IMR-90 (cell line): ENCODE measurements at regions not wholly inside any gene's neighbourhood (a gene's known extent, or its start where the extent isn't known, plus 50 kb on each side); places are given as distances from the start of the nearest gene placed in this dataset.

Experiments
- ATAC-seq: fragments of 200-7000 bp; cut with Tn5 transposase; 2 replicates; pipeline ENCODE4 v1.9.1; 2020; ENCODE audit warnings: low read depth, mild to moderate bottlenecking, moderate library complexity
- BruUV-seq: library from RNA; stranded (reverse); fragments of 400-500 nt; replicated peaks from 2 replicates; lab custom pipeline; 2021; lab: Mats Ljungman, UMichigan
- CTCF ChIA-PET: fragments of 300-600 bp; formaldehyde crosslinking; extraction: SDS; loops from one replicate; lab custom pipeline; 2021; ENCODE audit warnings: antibody characterized with exemption; lab: Yijun Ruan, JAX
- POLR2A ChIA-PET: fragments of 300-600 bp; sonication (Branson Sonifier 250); formaldehyde crosslinking; loops from one replicate; lab custom pipeline; 2022; ENCODE audit warnings: antibody characterized with exemption; ENCODE audit not compliant: unreplicated experiment; lab: Charles Lee
- DNase-seq: peaks from one replicate; pipeline ENCODE4 v3.0.0; 2013
- H2AFZ ChIP-seq: replicated peaks from 2 replicates; pipeline ENCODE3; 2013; ENCODE audit warnings: low read length, mild to moderate bottlenecking; ENCODE audit not compliant: poor library complexity
- H2AK5ac ChIP-seq: 2 replicates; pipeline ENCODE4 v1.6.1; 2013; ENCODE audit warnings: low read depth, low read length, inconsistent platforms
- H2AK9ac ChIP-seq: replicated peaks from 2 replicates; pipeline ENCODE3; 2013; ENCODE audit warnings: mild to moderate bottlenecking, low read depth, low read length, moderate library complexity; ENCODE audit not compliant: poor library complexity
- H2BK120ac ChIP-seq: 2 replicates; pipeline ENCODE4 v1.6.1; 2013; ENCODE audit warnings: low read depth, low read length, inconsistent platforms
- H2BK15ac ChIP-seq: 3 replicates; pipeline ENCODE4 v1.6.1; 2013; ENCODE audit warnings: low read depth, low read length, inconsistent platforms
- H2BK20ac ChIP-seq: 2 replicates; pipeline ENCODE4 v1.6.1; 2013; ENCODE audit warnings: low read depth, mild to moderate bottlenecking, inconsistent platforms, low read length, moderate library complexity
- H2BK5ac ChIP-seq: 2 replicates; pipeline ENCODE4 v1.6.1; 2013; ENCODE audit warnings: mild to moderate bottlenecking, low read depth, low read length, inconsistent platforms; ENCODE audit not compliant: poor library complexity, severe bottlenecking
- H3K14ac ChIP-seq: replicated peaks from 2 replicates; pipeline ENCODE4 v1.6.1; 2013; ENCODE audit warnings: low read depth, low read length, inconsistent platforms
- H3K18ac ChIP-seq: 2 replicates; pipeline ENCODE4 v1.6.1; 2013; ENCODE audit warnings: low read depth, low read length, control low read depth
- H3K23ac ChIP-seq: 2 replicates; pipeline ENCODE4 v1.6.1; 2013; ENCODE audit warnings: low read depth, low read length, inconsistent platforms
- H3K27ac ChIP-seq: 2 replicates; pipeline ENCODE4 v1.5.1; 2013; ENCODE audit warnings: mild to moderate bottlenecking, control low read depth, low read length; ENCODE audit not compliant: insufficient read depth
- H3K27me3 ChIP-seq: 2 replicates; pipeline ENCODE4 v1.6.1; 2013; ENCODE audit warnings: low read length; ENCODE audit not compliant: control insufficient read depth, insufficient read depth
- H3K36me3 ChIP-seq: 2 replicates; pipeline ENCODE4 v1.6.1; 2013; ENCODE audit warnings: low read length, mixed read lengths; ENCODE audit not compliant: control insufficient read depth, insufficient read depth
- H3K4ac ChIP-seq: 2 replicates; pipeline ENCODE4 v1.6.1; 2013; ENCODE audit warnings: low read depth, low read length, inconsistent platforms
- H3K4me1 ChIP-seq: 2 replicates; pipeline ENCODE4 v1.6.1; 2013; ENCODE audit warnings: low read length, mixed read lengths; ENCODE audit not compliant: control insufficient read depth, insufficient read depth
- H3K4me2 ChIP-seq: 2 replicates; pipeline ENCODE4 v1.6.1; 2013; ENCODE audit warnings: low read depth, mild to moderate bottlenecking, control low read depth, low read length, moderate library complexity
- H3K4me3 ChIP-seq: 2 replicates; pipeline ENCODE4 v1.5.1; 2013; ENCODE audit warnings: low read depth, mild to moderate bottlenecking, control low read depth, low read length, moderate library complexity; ENCODE audit not compliant: insufficient read depth
- H3K56ac ChIP-seq: 2 replicates; pipeline ENCODE4 v1.6.1; 2013; ENCODE audit warnings: low read length, inconsistent platforms; ENCODE audit not compliant: insufficient read depth; ENCODE audit errors: extremely low read depth
- H3K79me1 ChIP-seq, 2 experiments: 2 replicates each; pipeline ENCODE4 v1.6.1; 2013; ENCODE audit warnings: low read length in 2 of 2, inconsistent platforms in 1 of 2, low read depth in 1 of 2
- H3K9ac ChIP-seq: 2 replicates; pipeline ENCODE4 v1.6.1; 2013; ENCODE audit warnings: low read depth, low read length, control low read depth
- H3K9me1 ChIP-seq: 2 replicates; pipeline ENCODE4 v1.6.1; 2013; ENCODE audit warnings: low read length, inconsistent platforms; ENCODE audit not compliant: insufficient read depth
- H3K9me3 ChIP-seq: 2 replicates; pipeline ENCODE4 v1.6.1; 2013; ENCODE audit warnings: low read length; ENCODE audit not compliant: control insufficient read depth, insufficient read depth
- H4K20me1 ChIP-seq: 2 replicates; pipeline ENCODE4 v1.6.1; 2013; ENCODE audit warnings: low read length, inconsistent platforms; ENCODE audit not compliant: insufficient read depth
- H4K5ac ChIP-seq: 2 replicates; pipeline ENCODE4 v1.6.1; 2013; ENCODE audit warnings: mild to moderate bottlenecking, low read depth, low read length, control low read depth
- H4K8ac ChIP-seq, 2 experiments: 2 replicates each; pipeline ENCODE4 v1.6.1; 2013; ENCODE audit warnings: low read depth in 2 of 2, low read length in 2 of 2, control low read depth in 1 of 2, inconsistent platforms in 1 of 2
- H4K91ac ChIP-seq: 2 replicates; pipeline ENCODE4 v1.6.1; 2013; ENCODE audit warnings: low read depth, low read length, inconsistent platforms; ENCODE audit not compliant: insufficient read depth
- BHLHE40 ChIP-seq: fragments of 150-350 bp; IDR thresholded peaks from 2 replicates; pipeline ENCODE4 v1.6.1; 2016; ENCODE audit warnings: mild to moderate bottlenecking, low read depth, low read length
- CEBPB ChIP-seq: IDR thresholded peaks from 2 replicates; pipeline ENCODE4 v1.6.1; 2012; ENCODE audit warnings: low read depth, low read length, improper control_type of control experiment
- CHD1 ChIP-seq: IDR thresholded peaks from 2 replicates; pipeline ENCODE4 v1.6.1; 2012; ENCODE audit warnings: low read depth, low read length, improper control_type of control experiment
- CTCF ChIP-seq: conservative IDR thresholded peaks from 2 replicates; pipeline ENCODE4 v1.5.1; 2012; ENCODE audit warnings: mild to moderate bottlenecking, low read depth, low read length, improper control_type of control experiment
- ELK1 ChIP-seq: fragments of 150-350 bp; IDR thresholded peaks from 2 replicates; pipeline ENCODE4 v1.6.1; 2016; ENCODE audit warnings: low read depth, mild to moderate bottlenecking, low read length, moderate library complexity, borderline replicate concordance
- FOS ChIP-seq: fragments of 150-350 bp; IDR thresholded peaks from 2 replicates; pipeline ENCODE4 v1.6.1; 2016; ENCODE audit warnings: low read depth, low read length
- MAFK ChIP-seq: IDR thresholded peaks from 2 replicates; pipeline ENCODE4 v1.6.1; 2012; ENCODE audit warnings: low read depth, low read length, improper control_type of control experiment
- MAZ ChIP-seq: IDR thresholded peaks from 2 replicates; pipeline ENCODE4 v1.6.1; 2012; ENCODE audit warnings: low read depth, mild to moderate bottlenecking, low read length, improper control_type of control experiment, moderate library complexity, borderline replicate concordance
- MXI1 ChIP-seq: IDR thresholded peaks from 2 replicates; pipeline ENCODE4 v1.6.1; 2012; ENCODE audit warnings: low read depth, mild to moderate bottlenecking, low read length, moderate library complexity, borderline replicate concordance
- NFE2L2 ChIP-seq: fragments of 150-350 bp; IDR thresholded peaks from 2 replicates; pipeline ENCODE4 v1.6.1; 2016; ENCODE audit warnings: low read depth, mild to moderate bottlenecking, low read length
- POLR2A ChIP-seq: IDR thresholded peaks from 2 replicates; pipeline ENCODE4 v1.6.1; 2012; ENCODE audit warnings: mild to moderate bottlenecking, low read depth, low read length
- RAD21 ChIP-seq: IDR thresholded peaks from 2 replicates; pipeline ENCODE4 v1.6.1; 2012; ENCODE audit warnings: low read length, improper control_type of control experiment
- RCOR1 ChIP-seq: IDR thresholded peaks from 2 replicates; pipeline ENCODE4 v1.6.1; 2012; ENCODE audit warnings: mild to moderate bottlenecking, low read length, improper control_type of control experiment; ENCODE audit not compliant: insufficient replicate concordance
- RFX5 ChIP-seq: IDR thresholded peaks from 2 replicates; pipeline ENCODE4 v1.8.0; 2012; ENCODE audit warnings: low read depth, mild to moderate bottlenecking, low read length, moderate library complexity
- SMC3 ChIP-seq: fragments of 150-350 bp; IDR thresholded peaks from 2 replicates; pipeline ENCODE4 v1.6.1; 2016; ENCODE audit warnings: low read depth, mild to moderate bottlenecking, antibody characterized with exemption, low read length, moderate library complexity
- USF2 ChIP-seq: fragments of 150-350 bp; IDR thresholded peaks from 2 replicates; pipeline ENCODE4 v1.6.1; 2017; ENCODE audit warnings: mild to moderate bottlenecking, antibody characterized with exemption, low read length, low read depth
- WGBS, 2 experiments: methylation state at CpG; one replicate each; pipeline versions ENCODE4 v1.1.5 to v1.1.7; 2013; ENCODE audit warnings: missing lambda C conversion rate in 2 of 2; ENCODE audit not compliant: insufficient read length in 1 of 2; ENCODE audit errors: extremely low coverage in 2 of 2; 5-methylcytosine and 5-hydroxymethylcytosine counted together
- dilution Hi-C: fragments of 300-500 bp; cut with HindIII; formaldehyde crosslinking; loops from one replicate; pipeline ENCODE4 v1.14.3; 2018; ENCODE audit warnings: low sequenced_read_pairs; ENCODE audit not compliant: unreplicated experiment
- in situ Hi-C: fragments of 300-500 bp; cut with MboI; formaldehyde crosslinking; loops from 3 replicates; pipeline ENCODE4 v1.14.3; 2019; ENCODE audit warnings: low sequenced_read_pairs, inconsistent platforms, mixed read lengths
- intact Hi-C: fragments of 100-400 bp; cut with micrococcal nuclease; formaldehyde crosslinking; loops from 2 replicates; pipeline ENCODE4 v1.10.0; 2022

GRCh38 chr5:166083183-166083959, 2208.1 kb upstream of the WWC1 start:
- Histone ChIP-seq H3K18ac (no peak overlapping the region), H4K8ac (no peak overlapping the region), H3K9me1 (no peaks in the 10 kb centered on the region), H3K14ac (no peak overlapping the region), H2AFZ (no peak overlapping the region), H3K4me1 (no peaks in the 10 kb centered on the region), H3K23ac (no peak overlapping the region), H4K91ac (no peak overlapping the region), H3K56ac (no peak overlapping the region), H2BK120ac (no peak overlapping the region), H2BK20ac (no peak overlapping the region), H4K20me1 (no peaks in the 10 kb centered on the region), H2AK9ac (no peak overlapping the region), H3K36me3 (no peaks in the 10 kb centered on the region), H3K79me1 (no peaks in the 10 kb centered on the region), H3K27ac (no peak overlapping the region), H3K27me3 (no peaks in the 10 kb centered on the region), H4K5ac (no peak overlapping the region), H3K4me2 (no peak overlapping the region), H3K4me3 (no peak overlapping the region), H3K9me3 (peaks cover 16% of the 10 kb centered on the region), H3K4ac (no peak overlapping the region), H2BK15ac (no peak overlapping the region), H2BK5ac (no peak overlapping the region), H3K9ac (no peak overlapping the region), H2AK5ac (no peak overlapping the region)
- dilution Hi-C loops = no loop called here
- POLR2A ChIA-PET = no interaction called here
- intact Hi-C loops = no loop called here
- WGBS, 2 experiments = 40% methylated on average over 1 of the region's 11 CpGs; no CpG with 5 or more reads in 1 of the 2 experiments
- DNase-seq (no peak), ATAC-seq (no peak)
- no TSS peak for BruUV-seq
- in situ Hi-C loops = no loop called here
- TF ChIP-seq MAZ (no peak), SMC3 (no peak), CEBPB (no peak), USF2 (no peak), RCOR1 (no peak), FOS (no peak), CTCF (no peak), RAD21 (no peak), RFX5 (no peak), POLR2A (no peak), MXI1 (no peak), MAFK (no peak), ELK1 (no peak), BHLHE40 (no peak), NFE2L2 (no peak), CHD1 (no peak)
- CTCF ChIA-PET = no interaction called here
